SK-N-SH treated with all-trans-retinoic acid at 6 μM for 48 hours (cell line): ENCODE measurements at regions not wholly inside any gene's neighbourhood (a gene's known extent, or its start where the extent isn't known, plus 50 kb on each side); places are given as distances from the start of the nearest gene placed in this dataset.

Source experiments
- ATAC-seq: fragments of 200-7000 bp; cut with Tn5 transposase; 3 replicates; pipeline ENCODE4 v1.9.1; 2020; ENCODE audit warnings: mild to moderate bottlenecking, moderate library complexity
- ARNTL ChIP-seq: fragments of 450-650 bp; formaldehyde crosslinking; IDR thresholded peaks from 2 replicates; pipeline ENCODE4 v1.5.0; 2020; ENCODE audit warnings: low read depth, mild to moderate bottlenecking, moderate library complexity, borderline replicate concordance
- BACH2 ChIP-seq: fragments of 250-450 bp; sonication (Bioruptor Pico); IDR thresholded peaks from 2 replicates; pipeline ENCODE4 v1.9.0; 2021; ENCODE audit warnings: mild to moderate bottlenecking, borderline replicate concordance
- CREB5 ChIP-seq: fragments of 250-450 bp; sonication (Bioruptor Pico); IDR thresholded peaks from 2 replicates; pipeline ENCODE4 v1.5.1; 2020; ENCODE audit warnings: low read depth, mild to moderate bottlenecking, moderate library complexity
- CSDC2 ChIP-seq: fragments of 250-450 bp; sonication (Bioruptor Pico); IDR thresholded peaks from 2 replicates; pipeline ENCODE4 v1.5.0; 2020; ENCODE audit warnings: mild to moderate bottlenecking, moderate library complexity
- ESRRG ChIP-seq: fragments of 250-450 bp; sonication (Bioruptor Pico); IDR thresholded peaks from 2 replicates; pipeline ENCODE4 v1.6.1; 2021; ENCODE audit warnings: mild to moderate bottlenecking
- GLIS3 ChIP-seq: fragments of 250-450 bp; sonication (Bioruptor Pico); IDR thresholded peaks from 2 replicates; pipeline ENCODE4 v1.5.0; 2020; ENCODE audit warnings: mild to moderate bottlenecking, moderate library complexity
- ISL1 ChIP-seq: fragments of 250-450 bp; sonication (Bioruptor Pico); IDR thresholded peaks from 2 replicates; pipeline ENCODE4 v2.1.2; 2022; ENCODE audit warnings: mild to moderate bottlenecking, moderate library complexity
- OSR1 ChIP-seq: fragments of 250-450 bp; sonication (Bioruptor Pico); IDR thresholded peaks from 2 replicates; pipeline ENCODE4 v1.8.0; 2022; ENCODE audit warnings: moderate library complexity, mild to moderate bottlenecking, inconsistent platforms
- PATZ1 ChIP-seq: fragments of 250-450 bp; sonication (Bioruptor Pico); IDR thresholded peaks from 2 replicates; pipeline ENCODE4 v1.8.0; 2020; ENCODE audit warnings: mild to moderate bottlenecking, moderate library complexity, borderline replicate concordance
- PPARA ChIP-seq: fragments of 250-450 bp; sonication (Bioruptor Pico); IDR thresholded peaks from 2 replicates; pipeline ENCODE4 v1.5.0; 2020; ENCODE audit warnings: mild to moderate bottlenecking, borderline replicate concordance
- RARB ChIP-seq: fragments of 250-450 bp; sonication (Bioruptor Pico); IDR thresholded peaks from 2 replicates; pipeline ENCODE4 v1.8.0; 2021; ENCODE audit warnings: mild to moderate bottlenecking, moderate library complexity
- SNAI2 ChIP-seq: fragments of 250-450 bp; sonication (Bioruptor Pico); IDR thresholded peaks from 2 replicates; pipeline ENCODE4 v1.5.0; 2020; ENCODE audit warnings: mild to moderate bottlenecking, moderate library complexity
- TCF4 ChIP-seq: fragments of 250-450 bp; sonication (Bioruptor Pico); IDR thresholded peaks from 2 replicates; pipeline ENCODE4 v1.8.0; 2021; ENCODE audit warnings: mild to moderate bottlenecking, moderate library complexity, borderline replicate concordance
- ZC3H10 ChIP-seq: fragments of 250-450 bp; sonication (Bioruptor Pico); IDR thresholded peaks from 2 replicates; pipeline ENCODE4 v1.5.1; 2021; ENCODE audit warnings: mild to moderate bottlenecking, moderate library complexity
- ZFP3 ChIP-seq: fragments of 250-450 bp; sonication (Bioruptor Pico); IDR thresholded peaks from 2 replicates; pipeline ENCODE4 v1.5.0; 2020; ENCODE audit warnings: mild to moderate bottlenecking, moderate library complexity
- ZFP30 ChIP-seq: fragments of 450-650 bp; formaldehyde crosslinking; IDR thresholded peaks from 2 replicates; pipeline ENCODE4 v1.5.0; 2022; ENCODE audit warnings: mild to moderate bottlenecking, moderate library complexity
- ZNF565 ChIP-seq: fragments of 450-650 bp; formaldehyde crosslinking; conservative IDR thresholded peaks from 2 replicates; pipeline ENCODE4 v1.5.0; 2020; ENCODE audit warnings: low read depth, mild to moderate bottlenecking, moderate library complexity
- ZNF70 ChIP-seq: fragments of 450-650 bp; formaldehyde crosslinking; IDR thresholded peaks from 2 replicates; pipeline ENCODE4 v1.5.0; 2020; ENCODE audit warnings: mild to moderate bottlenecking, moderate library complexity
- TF ChIP-seq, protein P1 (sequence below): fragments of 250-450 bp; sonication (Bioruptor Pico); IDR thresholded peaks from 2 replicates; pipeline ENCODE4 v1.5.0; 2020; ENCODE audit warnings: mild to moderate bottlenecking, moderate library complexity
- TF ChIP-seq, protein P2 (sequence below): fragments of 250-450 bp; sonication (Bioruptor Pico); IDR thresholded peaks from 2 replicates; pipeline ENCODE4 v1.8.0; 2021; ENCODE audit warnings: low read depth, mild to moderate bottlenecking, moderate library complexity, borderline replicate concordance

DNA sequence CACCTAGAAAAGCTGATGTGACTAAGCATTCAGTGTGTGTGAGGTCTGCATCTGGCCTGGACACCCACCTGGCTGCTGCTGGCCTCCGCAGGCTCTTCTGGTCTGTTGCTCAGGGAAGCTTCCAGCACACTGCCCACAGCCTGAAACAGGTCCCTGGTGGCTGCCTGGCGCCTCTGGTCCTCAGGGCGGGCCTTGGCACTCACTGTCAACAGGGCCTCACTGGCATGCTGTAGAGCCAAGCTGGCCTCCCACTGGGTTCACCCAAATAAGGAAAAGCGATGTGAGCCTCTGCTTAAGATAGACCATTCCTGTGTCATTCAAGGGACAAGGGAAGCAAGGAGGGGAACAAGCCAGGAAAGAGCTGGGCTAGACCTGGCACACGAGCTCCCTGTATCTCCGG is 70.6 kb upstream of the BCO1 start:
- TF ChIP-seq ZNF565 (CRISPR knock-in tag): no peak
- no peak for TF ChIP-seq ISL1 (CRISPR knock-in tag)
- TF ChIP-seq BACH2: no peak
- TF ChIP-seq CREB5 (CRISPR knock-in tag): no peak
- no peak for TF ChIP-seq ZC3H10
- TF ChIP-seq RARB (CRISPR knock-in tag): no peak
- TF ChIP-seq PPARA (CRISPR knock-in tag): no peak
- no peak for ATAC-seq

GRCh38 chr16:81166417-81167300 is 70.5 kb upstream of the GCSH start:
- TF ChIP-seq ZFP30: no peak
- TF ChIP-seq ZNF565 (CRISPR knock-in tag): no peak
- no peak for TF ChIP-seq OSR1 (CRISPR knock-in tag)
- TF ChIP-seq ARNTL: no peak
- no peak for TF ChIP-seq BACH2
- TF ChIP-seq RARB (CRISPR knock-in tag): no peak
- TF ChIP-seq ZC3H10: no peak
- TF ChIP-seq, protein P1, sequence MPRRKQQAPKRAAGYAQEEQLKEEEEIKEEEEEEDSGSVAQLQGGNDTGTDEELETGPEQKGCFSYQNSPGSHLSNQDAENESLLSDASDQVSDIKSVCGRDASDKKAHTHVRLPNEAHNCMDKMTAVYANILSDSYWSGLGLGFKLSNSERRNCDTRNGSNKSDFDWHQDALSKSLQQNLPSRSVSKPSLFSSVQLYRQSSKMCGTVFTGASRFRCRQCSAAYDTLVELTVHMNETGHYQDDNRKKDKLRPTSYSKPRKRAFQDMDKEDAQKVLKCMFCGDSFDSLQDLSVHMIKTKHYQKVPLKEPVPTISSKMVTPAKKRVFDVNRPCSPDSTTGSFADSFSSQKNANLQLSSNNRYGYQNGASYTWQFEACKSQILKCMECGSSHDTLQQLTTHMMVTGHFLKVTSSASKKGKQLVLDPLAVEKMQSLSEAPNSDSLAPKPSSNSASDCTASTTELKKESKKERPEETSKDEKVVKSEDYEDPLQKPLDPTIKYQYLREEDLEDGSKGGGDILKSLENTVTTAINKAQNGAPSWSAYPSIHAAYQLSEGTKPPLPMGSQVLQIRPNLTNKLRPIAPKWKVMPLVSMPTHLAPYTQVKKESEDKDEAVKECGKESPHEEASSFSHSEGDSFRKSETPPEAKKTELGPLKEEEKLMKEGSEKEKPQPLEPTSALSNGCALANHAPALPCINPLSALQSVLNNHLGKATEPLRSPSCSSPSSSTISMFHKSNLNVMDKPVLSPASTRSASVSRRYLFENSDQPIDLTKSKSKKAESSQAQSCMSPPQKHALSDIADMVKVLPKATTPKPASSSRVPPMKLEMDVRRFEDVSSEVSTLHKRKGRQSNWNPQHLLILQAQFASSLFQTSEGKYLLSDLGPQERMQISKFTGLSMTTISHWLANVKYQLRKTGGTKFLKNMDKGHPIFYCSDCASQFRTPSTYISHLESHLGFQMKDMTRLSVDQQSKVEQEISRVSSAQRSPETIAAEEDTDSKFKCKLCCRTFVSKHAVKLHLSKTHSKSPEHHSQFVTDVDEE (CRISPR knock-in tag): no peak
- TF ChIP-seq GLIS3 (CRISPR knock-in tag): no peak
- TF ChIP-seq TCF4: no peak
- no peak for TF ChIP-seq CSDC2 (CRISPR knock-in tag)
- TF ChIP-seq PPARA (CRISPR knock-in tag): no peak
- TF ChIP-seq ESRRG (CRISPR knock-in tag): no peak
- no peak for TF ChIP-seq ZNF70 (CRISPR knock-in tag)
- TF ChIP-seq, protein P2, sequence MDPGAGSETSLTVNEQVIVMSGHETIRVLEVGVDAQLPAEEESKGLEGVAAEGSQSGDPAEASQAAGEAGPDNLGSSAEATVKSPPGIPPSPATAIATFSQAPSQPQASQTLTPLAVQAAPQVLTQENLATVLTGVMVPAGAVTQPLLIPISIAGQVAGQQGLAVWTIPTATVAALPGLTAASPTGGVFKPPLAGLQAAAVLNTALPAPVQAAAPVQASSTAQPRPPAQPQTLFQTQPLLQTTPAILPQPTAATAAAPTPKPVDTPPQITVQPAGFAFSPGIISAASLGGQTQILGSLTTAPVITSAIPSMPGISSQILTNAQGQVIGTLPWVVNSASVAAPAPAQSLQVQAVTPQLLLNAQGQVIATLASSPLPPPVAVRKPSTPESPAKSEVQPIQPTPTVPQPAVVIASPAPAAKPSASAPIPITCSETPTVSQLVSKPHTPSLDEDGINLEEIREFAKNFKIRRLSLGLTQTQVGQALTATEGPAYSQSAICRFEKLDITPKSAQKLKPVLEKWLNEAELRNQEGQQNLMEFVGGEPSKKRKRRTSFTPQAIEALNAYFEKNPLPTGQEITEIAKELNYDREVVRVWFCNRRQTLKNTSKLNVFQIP (CRISPR knock-in tag): no peak
- no peak for TF ChIP-seq ISL1 (CRISPR knock-in tag)
- no peak for TF ChIP-seq CREB5 (CRISPR knock-in tag)
- TF ChIP-seq SNAI2: no peak
- ATAC-seq: no peak

DNA sequence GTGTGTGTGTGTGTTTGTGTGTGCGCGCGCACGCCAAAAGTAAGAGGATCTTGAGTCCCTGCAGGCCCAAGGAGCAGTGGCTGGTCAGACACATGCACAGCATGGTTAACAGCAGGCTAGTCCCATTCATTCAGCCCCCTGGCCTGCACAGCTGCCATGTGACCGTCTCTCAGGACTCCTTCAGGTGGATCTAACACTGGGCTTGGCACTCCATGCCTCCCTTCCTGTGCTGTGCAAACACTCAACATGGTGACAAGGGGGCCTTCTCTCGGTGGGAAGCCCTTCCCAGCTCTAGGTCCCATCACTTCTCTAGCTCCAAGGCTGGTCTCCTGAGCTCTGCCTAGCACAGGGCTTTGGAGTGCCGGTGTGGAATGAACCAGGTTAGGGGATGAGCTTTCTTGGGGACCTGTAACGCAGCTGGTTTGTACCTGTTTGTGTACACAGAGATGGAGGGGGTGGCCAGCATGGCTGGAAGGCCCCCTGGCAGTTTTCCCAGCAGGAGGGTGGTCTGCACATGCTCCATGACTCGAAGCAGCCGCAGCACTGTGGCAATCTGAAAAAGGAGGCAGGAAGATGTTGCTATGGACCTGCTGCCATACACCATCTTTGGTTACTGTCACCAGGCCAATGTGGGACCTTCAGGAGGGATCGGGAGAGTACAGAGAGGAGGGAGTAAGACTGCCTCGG is 69.4 kb upstream of the GCSH start:
- no peak for ATAC-seq
- TF ChIP-seq ZFP3 (CRISPR knock-in tag): no peak

DNA sequence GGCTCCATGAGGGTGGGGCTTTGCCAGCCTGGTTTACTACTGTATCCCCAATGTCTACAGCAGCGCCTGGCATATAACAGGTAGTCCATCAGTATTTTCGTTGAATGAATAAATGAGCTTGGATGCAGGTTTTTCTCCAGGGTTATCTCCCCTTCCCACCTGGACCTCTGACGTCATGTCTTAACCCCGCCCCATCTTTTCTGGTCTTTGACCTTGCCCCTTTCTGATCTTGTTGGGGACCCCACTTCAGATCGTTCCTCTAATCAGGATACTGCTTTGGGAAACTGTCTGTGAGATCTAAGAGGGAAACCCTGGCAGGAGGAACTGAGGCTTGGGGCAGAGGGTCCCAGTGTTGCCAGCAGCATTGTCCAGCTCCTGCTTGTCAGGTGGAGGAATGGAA is 68.8 kb upstream of the GCSH start:
- ATAC-seq: no peak
- TF ChIP-seq, protein P1 (CRISPR knock-in tag): no peak
- TF ChIP-seq PATZ1 (CRISPR knock-in tag) (no peak), TCF4 (no peak), ESRRG (CRISPR knock-in tag) (no peak), CREB5 (CRISPR knock-in tag) (no peak), ZNF70 (CRISPR knock-in tag) (no peak), BACH2 (no peak), ZFP30 (no peak), PPARA (CRISPR knock-in tag) (no peak)
